ENCODE measurements at regions not wholly inside any gene's neighbourhood (a gene's known extent, or its start where the extent isn't known, plus 50 kb on each side); places are given as distances from the start of the nearest gene placed in this dataset.
A peak's percentile ranks its signal among the peaks of the same experiment; 100 is the strongest.

DNA sequence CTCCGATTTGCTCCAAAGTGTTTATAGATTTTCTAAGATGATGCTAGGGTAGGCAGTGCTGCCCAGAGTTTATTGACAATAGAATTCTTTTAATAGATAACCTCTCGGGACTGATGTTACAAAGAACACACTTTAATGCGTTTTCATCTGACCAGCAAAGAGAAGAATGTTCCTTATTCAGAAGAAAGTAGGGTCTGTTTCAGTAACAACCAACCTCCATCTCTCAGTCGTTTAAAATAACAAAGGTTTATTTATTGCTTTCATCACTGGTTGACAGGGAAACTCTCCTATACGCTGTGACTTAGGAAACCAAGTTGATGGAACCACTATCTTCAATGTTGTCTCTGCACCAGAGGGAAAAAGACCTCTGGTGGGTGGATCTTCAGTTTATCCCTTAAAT lies 55.1 kb upstream of the PAPPA start:
- H3K36me3 ChIP-seq (ENCODE audit: control insufficient read depth in 2 of 2, extremely low read depth in 1 of 2, insufficient read depth in 2 of 2, low read length in 2 of 2), result no peaks in the 10 kb centered on the region
- H3K79me2 ChIP-seq (ENCODE audit: control insufficient read depth, insufficient read depth, low read length), result no peaks in the 10 kb centered on the region
- no peak overlapping the region for H3K4me2 ChIP-seq (ENCODE audit: control insufficient read depth, extremely low read depth, insufficient read depth, low read depth, low read length)
- FAIRE-seq, result no peak
- TF ChIP-seq EZH2 (IDR thresholded peaks at IDR 0.05; ENCODE audit: low read length), result no peak
- TF ChIP-seq, protein P1, sequence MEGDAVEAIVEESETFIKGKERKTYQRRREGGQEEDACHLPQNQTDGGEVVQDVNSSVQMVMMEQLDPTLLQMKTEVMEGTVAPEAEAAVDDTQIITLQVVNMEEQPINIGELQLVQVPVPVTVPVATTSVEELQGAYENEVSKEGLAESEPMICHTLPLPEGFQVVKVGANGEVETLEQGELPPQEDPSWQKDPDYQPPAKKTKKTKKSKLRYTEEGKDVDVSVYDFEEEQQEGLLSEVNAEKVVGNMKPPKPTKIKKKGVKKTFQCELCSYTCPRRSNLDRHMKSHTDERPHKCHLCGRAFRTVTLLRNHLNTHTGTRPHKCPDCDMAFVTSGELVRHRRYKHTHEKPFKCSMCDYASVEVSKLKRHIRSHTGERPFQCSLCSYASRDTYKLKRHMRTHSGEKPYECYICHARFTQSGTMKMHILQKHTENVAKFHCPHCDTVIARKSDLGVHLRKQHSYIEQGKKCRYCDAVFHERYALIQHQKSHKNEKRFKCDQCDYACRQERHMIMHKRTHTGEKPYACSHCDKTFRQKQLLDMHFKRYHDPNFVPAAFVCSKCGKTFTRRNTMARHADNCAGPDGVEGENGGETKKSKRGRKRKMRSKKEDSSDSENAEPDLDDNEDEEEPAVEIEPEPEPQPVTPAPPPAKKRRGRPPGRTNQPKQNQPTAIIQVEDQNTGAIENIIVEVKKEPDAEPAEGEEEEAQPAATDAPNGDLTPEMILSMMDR (optimal IDR thresholded peaks at IDR 0.05 in 1 of 3, IDR thresholded peaks at IDR 0.05 in 1 of 3, conservative IDR thresholded peaks at IDR 0.05 in 1 of 3; ENCODE audit: extremely low read depth in 1 of 3, insufficient read depth in 2 of 3, low read length in 3 of 3), result no peak
- H3K4me3 ChIP-seq (ENCODE audit: control insufficient read depth in 2 of 3, extremely low read depth in 1 of 3, insufficient read depth in 2 of 3, low read depth in 1 of 3, low read length in 3 of 3), result no peak overlapping the region
- H3K9me3 ChIP-seq (ENCODE audit: control insufficient read depth, low read depth, low read length), result no peaks in the 10 kb centered on the region
- H4K20me1 ChIP-seq (ENCODE audit: control insufficient read depth, extremely low read depth, insufficient read depth, low read length), result no peaks in the 10 kb centered on the region
- DNase-seq (ENCODE audit: low read depth, low spot score), result no peak
- dilution Hi-C loops (cut with MboI; ENCODE audit: extremely low pct_ligation_motif_present, low sequenced_read_pairs), result no loop called here
- no peak overlapping the region for H2AFZ ChIP-seq (ENCODE audit: control insufficient read depth, low read length)
- no peaks in the 10 kb centered on the region for H3K27me3 ChIP-seq (ENCODE audit: control insufficient read depth, extremely low read depth, insufficient read depth, low read length)
- H3K4me1 ChIP-seq (ENCODE audit: control insufficient read depth, extremely low read depth, insufficient read depth, low read length), result peaks cover 53% of the 10 kb centered on the region
- no peak overlapping the region for H3K27ac ChIP-seq (ENCODE audit: control insufficient read depth, insufficient read depth, low read length)
- no peaks in the 10 kb centered on the region for H3K9me1 ChIP-seq (ENCODE audit: control insufficient read depth, extremely low read depth, insufficient read depth, low read length)
- H3K9ac ChIP-seq (ENCODE audit: control insufficient read depth, extremely low read depth, insufficient read depth, low read length), result no peak overlapping the region

DNA sequence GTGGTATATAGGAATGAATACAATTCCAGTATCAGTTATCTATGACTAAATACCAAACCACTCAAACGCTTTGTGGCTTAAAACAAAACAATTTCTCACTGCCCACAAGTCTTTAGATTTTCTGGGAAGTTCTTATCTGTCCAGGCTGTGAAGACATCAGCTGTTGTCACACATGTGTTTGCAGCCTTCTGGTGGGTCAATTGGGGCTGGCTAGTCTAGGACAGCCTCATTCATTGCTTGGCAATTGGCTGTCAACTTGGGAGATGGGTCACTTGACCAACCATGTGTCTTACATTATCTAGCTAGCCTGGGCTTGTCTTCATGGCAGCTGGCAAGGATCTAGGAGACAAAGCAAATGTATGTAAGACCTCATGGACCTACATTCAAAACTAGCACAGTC lies 53.8 kb upstream of the PAPPA start:
- H3K4me2 ChIP-seq (ENCODE audit: control insufficient read depth, extremely low read depth, insufficient read depth, low read depth, low read length), result peak overlapping the region; percentile 38
- no peak for DNase-seq (ENCODE audit: low read depth, low spot score)

More for the DNA sequence above, 53.8 kb upstream of the PAPPA start:
- peak overlapping the region; percentile 71 for H3K27ac ChIP-seq (ENCODE audit: control insufficient read depth, insufficient read depth, low read length)
- peaks cover 50% of the 10 kb centered on the region for H3K4me1 ChIP-seq (ENCODE audit: control insufficient read depth, extremely low read depth, insufficient read depth, low read length)
- no peak overlapping the region for H3K4me3 ChIP-seq (ENCODE audit: control insufficient read depth in 2 of 3, extremely low read depth in 1 of 3, insufficient read depth in 2 of 3, low read depth in 1 of 3, low read length in 3 of 3)
- FAIRE-seq, result no peak
- H2AFZ ChIP-seq (ENCODE audit: control insufficient read depth, low read length), result no peak overlapping the region
- H3K27me3 ChIP-seq (ENCODE audit: control insufficient read depth, extremely low read depth, insufficient read depth, low read length), result no peaks in the 10 kb centered on the region
- no peaks in the 10 kb centered on the region for H3K9me1 ChIP-seq (ENCODE audit: control insufficient read depth, extremely low read depth, insufficient read depth, low read length)
- peak overlapping the region; percentile 1 for H3K9ac ChIP-seq (ENCODE audit: control insufficient read depth, extremely low read depth, insufficient read depth, low read length)
- no peaks in the 10 kb centered on the region for H3K9me3 ChIP-seq (ENCODE audit: control insufficient read depth, low read depth, low read length)
- no peak for TF ChIP-seq EZH2 (IDR thresholded peaks at IDR 0.05; ENCODE audit: low read length)
- TF ChIP-seq, protein P1 (optimal IDR thresholded peaks at IDR 0.05 in 1 of 3, IDR thresholded peaks at IDR 0.05 in 1 of 3, conservative IDR thresholded peaks at IDR 0.05 in 1 of 3; ENCODE audit: extremely low read depth in 1 of 3, insufficient read depth in 2 of 3, low read length in 3 of 3), result no peak
- no peaks in the 10 kb centered on the region for H3K36me3 ChIP-seq (ENCODE audit: control insufficient read depth in 2 of 2, extremely low read depth in 1 of 2, insufficient read depth in 2 of 2, low read length in 2 of 2)
- dilution Hi-C loops (cut with MboI; ENCODE audit: extremely low pct_ligation_motif_present, low sequenced_read_pairs), result no loop called here
- no peaks in the 10 kb centered on the region for H3K79me2 ChIP-seq (ENCODE audit: control insufficient read depth, insufficient read depth, low read length)
- H4K20me1 ChIP-seq (ENCODE audit: control insufficient read depth, extremely low read depth, insufficient read depth, low read length), result no peaks in the 10 kb centered on the region
